Thyroid gland (tissue), 4 donors: ENCODE measurements at regions not wholly inside any gene's neighbourhood (a gene's known extent, or its start where the extent isn't known, plus 50 kb on each side); places are given as distances from the start of the nearest gene placed in this dataset.

Source experiments
- CTCF ChIP-seq, 6 experiments: fragments of 200-600 bp in 3 of 6; fragments of 450-650 bp in 3 of 6; sonication (generic) in 3 of 6; IDR thresholded peaks; one replicate each; pipeline ENCODE4 v1.5.1; 2016 to 2019; ENCODE audit warnings: antibody characterized with exemption in 6 of 6, mild to moderate bottlenecking in 2 of 6, inconsistent platforms in 1 of 6, moderate library complexity in 1 of 6
- POLR2A ChIP-seq, 2 donors: fragments of 450-650 bp; IDR thresholded peaks; one replicate each; pipeline ENCODE4 v1.6.1; 2017; ENCODE audit warnings: antibody characterized with exemption in 2 of 2, mild to moderate bottlenecking in 2 of 2, moderate library complexity in 1 of 2

DNA sequence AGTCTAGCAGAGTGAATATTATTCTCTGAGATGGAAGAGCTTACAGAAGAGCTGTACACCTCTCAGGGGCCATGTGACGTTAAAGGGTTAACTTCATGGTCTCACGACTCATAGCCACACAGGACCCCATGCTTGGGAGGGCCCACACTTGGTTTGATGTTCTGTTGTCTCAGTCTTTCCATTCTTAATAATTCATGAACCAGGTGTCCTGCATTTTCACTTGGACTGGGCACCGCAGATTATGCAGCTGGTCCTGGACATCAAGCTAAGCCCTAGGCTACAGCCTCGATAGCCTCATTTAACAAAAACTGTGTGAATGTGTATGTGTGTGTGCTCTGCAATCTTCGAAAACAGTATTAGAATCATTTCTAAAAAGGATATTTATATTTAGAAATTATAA is 323.5 kb downstream of the PLK2 start:
- TF ChIP-seq CTCF (IDR thresholded peaks at IDR 0.05) (no peak), POLR2A (IDR thresholded peaks at IDR 0.05) (no peak)
